Stimulated activated CD4-positive, alpha-beta T cell treated with anti-CD3 and anti-CD28 coated beads, Interleukin-1b, Interleukin-23, amount 100 ng/mL, for 4 hours (primary cell): ENCODE measurements at regions not wholly inside any gene's neighbourhood (a gene's known extent, or its start where the extent isn't known, plus 50 kb on each side); places are given as distances from the start of the nearest gene placed in this dataset.

ENCODE experiments used
- DNase-seq, 2 donors: peaks; one replicate each; pipeline ENCODE4 v3.0.0-alpha.2; 2020; ENCODE audit warnings: low read depth in 2 of 2

GRCh38 chr5:158553962-158554336, 545.8 kb downstream of the EBF1 start:
- no peak for DNase-seq

GRCh38 chr5:158553195-158553961, 546.3 kb downstream of the EBF1 start:
- no peak for DNase-seq

GRCh38 chr5:158552241-158552640, 547.5 kb downstream of the EBF1 start:
- no peak for DNase-seq

GRCh38 chr5:158549311-158549710, 550.4 kb downstream of the EBF1 start:
- DNase-seq = no peak

GRCh38 chr5:158546748-158547147, 553.0 kb downstream of the EBF1 start:
- no peak for DNase-seq

GRCh38 chr5:158545949-158546530, 553.7 kb downstream of the EBF1 start:
- no peak for DNase-seq

GRCh38 chr5:158544388-158545339, 555.1 kb downstream of the EBF1 start:
- no peak for DNase-seq

- no peak for DNase-seq
These were observed 556.0 kb downstream of the EBF1 start for GRCh38 chr5:158543539-158544387.

- DNase-seq = no peak
These were observed 558.0 kb downstream of the EBF1 start for GRCh38 chr5:158541536-158542297.

GRCh38 chr5:158538506-158539074, 561.1 kb downstream of the EBF1 start:
- DNase-seq = no peak

- DNase-seq = no peak
These were observed 562.4 kb downstream of the EBF1 start for GRCh38 chr5:158537366-158537765.

GRCh38 chr5:158534203-158534602, 565.5 kb downstream of the EBF1 start:
- DNase-seq = no peak

GRCh38 chr5:158532739-158533138, 567.0 kb downstream of the EBF1 start:
- no peak for DNase-seq

- DNase-seq = no peak
These were observed 567.9 kb downstream of the EBF1 start for GRCh38 chr5:158531860-158532259.

GRCh38 chr5:158530115-158530514, 569.6 kb downstream of the EBF1 start:
- DNase-seq = no peak

GRCh38 chr5:158529454-158529853, 570.3 kb downstream of the EBF1 start:
- DNase-seq = no peak

GRCh38 chr5:158525663-158526062, 574.1 kb downstream of the EBF1 start:
- DNase-seq = no peak

- no peak for DNase-seq
These were observed 575.6 kb downstream of the EBF1 start for GRCh38 chr5:158524070-158524469.

GRCh38 chr5:158522776-158523175, 576.9 kb downstream of the EBF1 start:
- no peak for DNase-seq

GRCh38 chr5:158521995-158522394, 577.7 kb downstream of the EBF1 start:
- no peak for DNase-seq
